OCI-LY7 (cell line): ENCODE measurements at regions not wholly inside any gene's neighbourhood (a gene's known extent, or its start where the extent isn't known, plus 50 kb on each side); places are given as distances from the start of the nearest gene placed in this dataset.

ENCODE experiments used
- BruUV-seq: library from RNA; stranded (reverse); fragments of 400-500 nt; replicated peaks from 2 replicates; lab custom pipeline; 2021; lab: Mats Ljungman, UMichigan
- CTCF ChIA-PET: fragments of 300-600 bp; sonication (Branson Sonifier 250); formaldehyde crosslinking; loops from one replicate; lab custom pipeline; 2022; ENCODE audit warnings: antibody characterized with exemption; ENCODE audit not compliant: unreplicated experiment; lab: Charles Lee
- POLR2A ChIA-PET: fragments of 300-600 bp; sonication (Branson Sonifier 250); formaldehyde crosslinking; loops from one replicate; lab custom pipeline; 2022; ENCODE audit warnings: antibody characterized with exemption; lab: Charles Lee
- DNase-seq: peaks from one replicate; pipeline ENCODE4 v3.0.0-alpha.2; 2015; ENCODE audit warnings: low spot score
- H2AFZ ChIP-seq: fragments of 200-600 bp; sonication (generic), shearing (Covaris generic); 2 replicates; pipeline ENCODE4 v1.6.1; 2014; ENCODE audit warnings: mild to moderate bottlenecking, antibody characterized with exemption, low read length, moderate library complexity
- H3K27ac ChIP-seq: fragments of 200-600 bp; sonication (generic); 2 replicates; pipeline ENCODE4 v1.5.1; 2014; ENCODE audit warnings: mixed run types, low read depth, mild to moderate bottlenecking, moderate library complexity, low read length, inconsistent platforms; ENCODE audit not compliant: poor library complexity, severe bottlenecking
- H3K36me3 ChIP-seq: fragments of 200-600 bp; sonication (generic); 2 replicates; pipeline ENCODE4 v1.6.1; 2014; ENCODE audit warnings: mild to moderate bottlenecking, antibody characterized with exemption, low read length, moderate library complexity, mixed read lengths; ENCODE audit not compliant: insufficient read depth
- H3K4me1 ChIP-seq: fragments of 200-600 bp; sonication (generic); 2 replicates; pipeline ENCODE4 v1.5.1; 2014; ENCODE audit warnings: mild to moderate bottlenecking, low read length; ENCODE audit not compliant: insufficient read depth, poor library complexity, severe bottlenecking
- H3K4me2 ChIP-seq: fragments of 200-600 bp; sonication (generic); 2 replicates; pipeline ENCODE4 v1.6.1; 2014; ENCODE audit warnings: mild to moderate bottlenecking, low read length
- H3K4me3 ChIP-seq: fragments of 200-600 bp; sonication (generic); 2 replicates; pipeline ENCODE4 v1.5.1; 2014; ENCODE audit warnings: mild to moderate bottlenecking, low read depth, low read length; ENCODE audit not compliant: poor library complexity, severe bottlenecking
- H3K79me2 ChIP-seq: fragments of 200-600 bp; sonication (generic); 2 replicates; pipeline ENCODE4 v1.6.1; 2016; ENCODE audit warnings: low read depth, mild to moderate bottlenecking, low read length, moderate library complexity, mixed read lengths; ENCODE audit not compliant: insufficient read depth
- H3K9me2 ChIP-seq: fragments of 200-600 bp; sonication (generic); 2 replicates; pipeline ENCODE4 v1.6.1; 2016; ENCODE audit warnings: mild to moderate bottlenecking, low read length, mixed read lengths; ENCODE audit not compliant: insufficient read depth
- H3K9me3 ChIP-seq: fragments of 200-600 bp; sonication (generic); 2 replicates; pipeline ENCODE4 v1.6.1; 2014; ENCODE audit warnings: mild to moderate bottlenecking, mixed run types, low read length, mixed read lengths
- H4K20me1 ChIP-seq: fragments of 200-600 bp; sonication (generic); 2 replicates; pipeline ENCODE4 v1.6.1; 2014; ENCODE audit warnings: mild to moderate bottlenecking, antibody characterized with exemption, low read length, moderate library complexity, mixed read lengths; ENCODE audit not compliant: insufficient read depth
- EZH2phosphoT487 ChIP-seq: fragments of 200-600 bp; sonication (generic); IDR thresholded peaks from 2 replicates; pipeline ENCODE4 v1.6.1; 2018; ENCODE audit warnings: low read depth, borderline replicate concordance, mild to moderate bottlenecking, mixed run types, antibody characterized with exemption, low read length, moderate library complexity, mixed read lengths
- intact Hi-C: fragments of 100-400 bp; cut with micrococcal nuclease; formaldehyde crosslinking; loops from one replicate; pipeline ENCODE4 v1.10.0; 2022; ENCODE audit not compliant: unreplicated experiment
- TF ChIP-seq, protein P1 (sequence below): fragments of 200-600 bp; sonication (generic); conservative IDR thresholded peaks from 2 replicates; pipeline ENCODE4 v1.5.1; 2014; ENCODE audit warnings: mild to moderate bottlenecking, antibody characterized with exemption, low read length, moderate library complexity, mixed read lengths

DNA sequence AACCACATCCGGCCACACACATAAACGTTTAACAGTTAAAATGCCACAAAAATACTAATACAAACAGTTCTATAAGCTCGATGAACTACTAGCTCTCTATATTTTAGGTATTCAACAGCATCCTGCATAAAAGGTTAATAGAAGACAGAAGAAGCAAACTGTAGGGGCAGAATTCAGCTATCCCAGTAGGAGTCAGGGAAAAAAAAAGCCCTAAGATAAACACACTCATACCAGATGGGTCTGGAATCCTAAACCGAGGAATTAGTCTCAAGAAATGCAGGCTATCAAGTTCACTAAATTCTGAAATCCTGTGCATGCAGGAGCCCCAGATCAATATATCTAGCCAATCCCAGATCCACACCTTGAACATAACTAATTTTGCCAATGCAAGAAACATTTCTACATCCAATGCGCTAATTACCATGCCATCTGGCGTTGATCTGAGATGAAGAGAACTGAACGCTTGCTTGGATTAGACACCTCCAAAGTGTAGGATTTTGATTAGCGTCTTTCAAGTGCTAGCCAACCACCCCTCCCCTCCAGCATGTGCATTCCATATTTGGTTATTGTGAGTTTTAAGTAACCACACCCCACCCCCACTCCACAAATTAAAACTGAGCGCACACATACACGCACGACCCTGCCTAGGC, 512.2 kb upstream of the INTU start:
- Histone ChIP-seq H3K4me3 (no peak overlapping the region), H3K4me2 (no peak overlapping the region), H3K9me2 (no peaks in the 10 kb centered on the region), H3K9me3 (no peaks in the 10 kb centered on the region), H3K27ac (no peak overlapping the region), H4K20me1 (no peaks in the 10 kb centered on the region), H3K79me2 (no peaks in the 10 kb centered on the region), H3K36me3 (no peaks in the 10 kb centered on the region), H3K4me1 (no peaks in the 10 kb centered on the region), H2AFZ (no peak overlapping the region)
- no TSS peak for BruUV-seq
- ChIA-PET CTCF (no interaction called here), POLR2A (no interaction called here)
- TF ChIP-seq EZH2phosphoT487 = no peak
- TF ChIP-seq, protein P1, sequence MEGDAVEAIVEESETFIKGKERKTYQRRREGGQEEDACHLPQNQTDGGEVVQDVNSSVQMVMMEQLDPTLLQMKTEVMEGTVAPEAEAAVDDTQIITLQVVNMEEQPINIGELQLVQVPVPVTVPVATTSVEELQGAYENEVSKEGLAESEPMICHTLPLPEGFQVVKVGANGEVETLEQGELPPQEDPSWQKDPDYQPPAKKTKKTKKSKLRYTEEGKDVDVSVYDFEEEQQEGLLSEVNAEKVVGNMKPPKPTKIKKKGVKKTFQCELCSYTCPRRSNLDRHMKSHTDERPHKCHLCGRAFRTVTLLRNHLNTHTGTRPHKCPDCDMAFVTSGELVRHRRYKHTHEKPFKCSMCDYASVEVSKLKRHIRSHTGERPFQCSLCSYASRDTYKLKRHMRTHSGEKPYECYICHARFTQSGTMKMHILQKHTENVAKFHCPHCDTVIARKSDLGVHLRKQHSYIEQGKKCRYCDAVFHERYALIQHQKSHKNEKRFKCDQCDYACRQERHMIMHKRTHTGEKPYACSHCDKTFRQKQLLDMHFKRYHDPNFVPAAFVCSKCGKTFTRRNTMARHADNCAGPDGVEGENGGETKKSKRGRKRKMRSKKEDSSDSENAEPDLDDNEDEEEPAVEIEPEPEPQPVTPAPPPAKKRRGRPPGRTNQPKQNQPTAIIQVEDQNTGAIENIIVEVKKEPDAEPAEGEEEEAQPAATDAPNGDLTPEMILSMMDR = no peak
- intact Hi-C loops = no loop called here
- DNase-seq = no peak

DNA sequence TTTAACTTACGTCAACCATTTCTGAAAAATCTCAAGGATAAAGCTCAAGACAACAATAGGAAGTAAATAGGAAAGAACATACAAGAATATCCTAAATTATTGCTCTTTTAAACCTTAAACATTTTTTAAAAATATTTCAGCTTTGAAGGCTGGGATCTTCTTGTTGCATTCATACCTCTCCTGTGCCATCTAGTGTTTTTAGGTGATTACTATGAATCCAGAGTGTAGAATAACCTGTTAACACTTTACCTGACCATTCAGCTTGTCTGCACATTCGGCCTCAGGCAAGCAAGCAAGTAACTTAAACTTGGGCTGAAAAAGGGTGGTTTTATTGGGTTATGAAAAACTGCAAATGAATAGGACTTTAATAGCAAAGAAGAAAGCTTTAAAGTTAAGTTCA, 507.8 kb upstream of the INTU start:
- Histone ChIP-seq H2AFZ (no peak overlapping the region), H3K36me3 (no peaks in the 10 kb centered on the region), H4K20me1 (no peaks in the 10 kb centered on the region), H3K9me2 (no peaks in the 10 kb centered on the region), H3K4me2 (no peak overlapping the region), H3K79me2 (no peaks in the 10 kb centered on the region), H3K9me3 (no peaks in the 10 kb centered on the region), H3K4me3 (no peak overlapping the region), H3K27ac (no peak overlapping the region), H3K4me1 (no peaks in the 10 kb centered on the region)
- ChIA-PET CTCF (no interaction called here), POLR2A (interaction anchor here (0.5 kb wide), 1 partner anchor 109 kb away, joined by 3 read pairs; no protein-coding TSS in a partner anchor)
- BruUV-seq = no TSS peak
- TF ChIP-seq EZH2phosphoT487 = no peak
- TF ChIP-seq, protein P1 = no peak
- no peak for DNase-seq
- intact Hi-C loops = no loop called here

DNA sequence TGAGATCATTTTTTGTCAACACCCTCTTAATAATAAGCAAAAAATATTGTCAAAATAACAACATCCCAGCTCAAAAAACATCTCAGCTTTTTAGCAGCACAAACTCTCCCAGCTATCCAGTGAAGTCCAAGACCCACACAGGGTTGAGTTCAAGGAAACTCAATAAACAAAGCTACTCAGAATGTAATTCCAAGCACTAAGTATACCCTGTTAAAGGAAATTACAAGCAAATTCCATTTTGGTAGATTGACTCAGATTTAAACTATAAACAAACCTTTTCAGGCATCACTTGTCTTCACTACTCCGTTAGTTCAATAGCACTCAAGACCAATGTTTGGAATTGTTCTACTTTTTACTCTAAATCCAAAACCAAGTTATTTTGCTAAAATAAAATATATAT, 506.0 kb upstream of the INTU start:
- no TSS peak for BruUV-seq
- Histone ChIP-seq H2AFZ (no peak overlapping the region), H3K9me2 (no peaks in the 10 kb centered on the region), H3K27ac (no peak overlapping the region), H3K9me3 (no peaks in the 10 kb centered on the region), H3K79me2 (no peaks in the 10 kb centered on the region), H4K20me1 (no peaks in the 10 kb centered on the region), H3K4me2 (no peak overlapping the region), H3K36me3 (no peaks in the 10 kb centered on the region), H3K4me3 (no peak overlapping the region), H3K4me1 (no peaks in the 10 kb centered on the region)
- ChIA-PET CTCF (no interaction called here), POLR2A (no interaction called here)
- intact Hi-C loops = no loop called here
- TF ChIP-seq EZH2phosphoT487 = no peak
- TF ChIP-seq, protein P1 = no peak
- no peak for DNase-seq
